ENCODE measurements at regions not wholly inside any gene's neighbourhood (a gene's known extent, or its start where the extent isn't known, plus 50 kb on each side); places are given as distances from the start of the nearest gene placed in this dataset.

DNA sequence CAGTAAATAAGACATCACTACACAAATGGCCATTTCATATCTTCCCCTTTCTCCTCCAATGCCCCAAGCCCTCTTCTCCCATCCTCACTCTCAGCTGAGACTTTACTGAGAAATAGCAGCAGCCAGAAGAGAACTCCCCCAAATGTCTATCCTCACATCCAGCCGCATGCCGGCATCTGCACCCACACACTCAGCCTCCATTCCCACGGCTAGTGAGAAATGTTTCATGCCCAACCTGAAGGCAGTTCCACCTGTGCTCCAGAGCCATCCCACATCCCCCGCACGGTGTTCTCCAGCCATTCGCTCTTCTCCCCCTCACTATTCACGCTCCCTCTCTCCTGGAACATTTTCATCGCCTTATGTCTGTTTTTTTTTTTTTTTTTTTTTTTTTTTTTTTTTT, 208.7 kb upstream of the DIO3 start:
- Mint-ChIP-seq H3K27me3 (ENCODE audit: low read depth in 3 of 3) (peaks cover 2 to 3% (median 2%) of the 10 kb centered on the region in 3 donors), H3K27ac (no peak overlapping the region), H3K4me3 (no peak overlapping the region), H3K4me1 (no peaks in the 10 kb centered on the region), H3K9me3 (peaks cover 20 to 52% (median 43%) of the 10 kb centered on the region in 7 donors), H3K36me3 (no peaks in the 10 kb centered on the region)
- Histone ChIP-seq H3K9ac (ENCODE audit: insufficient read depth, low read length, poor library complexity, severe bottlenecking) (no peak overlapping the region), H3K4me3 (replicated peaks in 1 of 3; ENCODE audit: low read depth in 2 of 3, low read length in 3 of 3) (no peak overlapping the region), H3K4me1 (ENCODE audit: control insufficient read depth in 1 of 2, insufficient read depth in 2 of 2, low read length in 2 of 2) (no peaks in the 10 kb centered on the region), H3K9me3 (replicated peaks in 1 of 2; ENCODE audit: control insufficient read depth in 1 of 2, insufficient read depth in 1 of 2, low read length in 2 of 2) (peaks cover 21 to 48% of the 10 kb centered on the region in 2 donors), H2AFZ (ENCODE audit: insufficient read depth, low read depth, low read length, poor library complexity, severe bottlenecking) (no peak overlapping the region), H3K36me3 (replicated peaks in 1 of 2; ENCODE audit: control insufficient read depth in 1 of 2, insufficient read depth in 2 of 2, low read length in 2 of 2) (no peaks in the 10 kb centered on the region), H3K27ac (ENCODE audit: low read depth in 1 of 2, low read length in 2 of 2) (no peak overlapping the region), H3K27me3 (ENCODE audit: control insufficient read depth in 2 of 2, insufficient read depth in 2 of 2, low read length in 2 of 2) (no peaks in the 10 kb centered on the region), H4K20me1 (ENCODE audit: insufficient read depth, low read length) (no peaks in the 10 kb centered on the region), H3K4me2 (replicated peaks; ENCODE audit: extremely low read depth, low read length, poor library complexity, severe bottlenecking) (no peak overlapping the region), H3K79me2 (ENCODE audit: insufficient read depth, low read length) (no peaks in the 10 kb centered on the region)
- TF ChIP-seq, protein P1, sequence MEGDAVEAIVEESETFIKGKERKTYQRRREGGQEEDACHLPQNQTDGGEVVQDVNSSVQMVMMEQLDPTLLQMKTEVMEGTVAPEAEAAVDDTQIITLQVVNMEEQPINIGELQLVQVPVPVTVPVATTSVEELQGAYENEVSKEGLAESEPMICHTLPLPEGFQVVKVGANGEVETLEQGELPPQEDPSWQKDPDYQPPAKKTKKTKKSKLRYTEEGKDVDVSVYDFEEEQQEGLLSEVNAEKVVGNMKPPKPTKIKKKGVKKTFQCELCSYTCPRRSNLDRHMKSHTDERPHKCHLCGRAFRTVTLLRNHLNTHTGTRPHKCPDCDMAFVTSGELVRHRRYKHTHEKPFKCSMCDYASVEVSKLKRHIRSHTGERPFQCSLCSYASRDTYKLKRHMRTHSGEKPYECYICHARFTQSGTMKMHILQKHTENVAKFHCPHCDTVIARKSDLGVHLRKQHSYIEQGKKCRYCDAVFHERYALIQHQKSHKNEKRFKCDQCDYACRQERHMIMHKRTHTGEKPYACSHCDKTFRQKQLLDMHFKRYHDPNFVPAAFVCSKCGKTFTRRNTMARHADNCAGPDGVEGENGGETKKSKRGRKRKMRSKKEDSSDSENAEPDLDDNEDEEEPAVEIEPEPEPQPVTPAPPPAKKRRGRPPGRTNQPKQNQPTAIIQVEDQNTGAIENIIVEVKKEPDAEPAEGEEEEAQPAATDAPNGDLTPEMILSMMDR (IDR thresholded peaks at IDR 0.05), result no peak
- WGBS (ENCODE audit: insufficient coverage), result 96% methylated on average over 3 of the region's 8 CpGs
- intact Hi-C loops (cut with micrococcal nuclease), result no loop called here
- DNase-seq, result no peak

DNA sequence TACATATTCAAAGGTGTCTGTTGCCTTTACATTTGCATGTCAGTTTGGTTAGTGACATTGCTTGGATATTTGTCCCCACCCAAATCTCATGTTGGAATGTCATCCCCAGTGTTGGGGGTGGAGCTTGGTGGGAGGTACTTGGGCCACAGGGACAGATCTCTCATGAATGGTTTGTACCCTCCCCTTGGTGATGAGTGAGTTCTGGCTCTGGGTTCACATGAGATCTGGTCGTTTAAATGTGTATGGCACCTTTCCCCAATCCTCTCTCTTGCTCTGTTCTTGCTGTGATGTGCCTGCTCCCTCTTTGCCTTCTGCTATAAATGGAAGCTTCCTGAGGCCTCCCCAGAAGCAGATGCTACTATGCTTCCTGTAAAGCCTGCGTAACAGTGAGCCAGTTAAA, 207.9 kb upstream of the DIO3 start:
- no CpG with 5 or more reads among the region's 2 CpGs for WGBS (ENCODE audit: insufficient coverage)
- Histone ChIP-seq H3K79me2 (ENCODE audit: insufficient read depth, low read length) (no peaks in the 10 kb centered on the region), H2AFZ (ENCODE audit: insufficient read depth, low read depth, low read length, poor library complexity, severe bottlenecking) (no peak overlapping the region), H3K4me3 (replicated peaks in 1 of 3; ENCODE audit: low read depth in 2 of 3, low read length in 3 of 3) (no peak overlapping the region), H3K4me1 (ENCODE audit: control insufficient read depth in 1 of 2, insufficient read depth in 2 of 2, low read length in 2 of 2) (no peaks in the 10 kb centered on the region), H3K9me3 (replicated peaks in 1 of 2; ENCODE audit: control insufficient read depth in 1 of 2, insufficient read depth in 1 of 2, low read length in 2 of 2) (peaks cover 16 to 47% of the 10 kb centered on the region in 2 donors), H4K20me1 (ENCODE audit: insufficient read depth, low read length) (no peaks in the 10 kb centered on the region), H3K36me3 (replicated peaks in 1 of 2; ENCODE audit: control insufficient read depth in 1 of 2, insufficient read depth in 2 of 2, low read length in 2 of 2) (no peaks in the 10 kb centered on the region), H3K27me3 (ENCODE audit: control insufficient read depth in 2 of 2, insufficient read depth in 2 of 2, low read length in 2 of 2) (no peaks in the 10 kb centered on the region), H3K27ac (ENCODE audit: low read depth in 1 of 2, low read length in 2 of 2) (no peak overlapping the region), H3K4me2 (replicated peaks; ENCODE audit: extremely low read depth, low read length, poor library complexity, severe bottlenecking) (no peak overlapping the region), H3K9ac (ENCODE audit: insufficient read depth, low read length, poor library complexity, severe bottlenecking) (no peak overlapping the region)
- Mint-ChIP-seq H3K4me3 (no peak overlapping the region), H3K27ac (no peak overlapping the region), H3K9me3 (peaks cover 20 to 52% (median 39%) of the 10 kb centered on the region in 7 donors), H3K36me3 (no peaks in the 10 kb centered on the region), H3K27me3 (ENCODE audit: low read depth in 3 of 3) (peaks cover 2 to 3% (median 2%) of the 10 kb centered on the region in 3 donors), H3K4me1 (no peaks in the 10 kb centered on the region)
- DNase-seq, result no peak
- intact Hi-C loops (cut with micrococcal nuclease), result no loop called here
- TF ChIP-seq, protein P1 (IDR thresholded peaks at IDR 0.05), result no peak

Measured in CD14-positive monocyte (primary cell).